ENCODE measurements at regions not wholly inside any gene's neighbourhood (a gene's known extent, or its start where the extent isn't known, plus 50 kb on each side); places are given as distances from the start of the nearest gene placed in this dataset.

- no peak for TF ChIP-seq ELF4 (IDR thresholded peaks at IDR 0.05)
- TF ChIP-seq SP1 (IDR thresholded peaks at IDR 0.05): no peak
- no peak for TF ChIP-seq ARNT (IDR thresholded peaks at IDR 0.05)
- no peak for TF ChIP-seq HDGF (IDR thresholded peaks at IDR 0.05; ENCODE audit: borderline replicate concordance)
- no peak for TF ChIP-seq LEF1 (IDR thresholded peaks at IDR 0.05; ENCODE audit: borderline replicate concordance)
- no peak for TF ChIP-seq TARDBP (IDR thresholded peaks at IDR 0.05)
- TF ChIP-seq, protein P1, sequence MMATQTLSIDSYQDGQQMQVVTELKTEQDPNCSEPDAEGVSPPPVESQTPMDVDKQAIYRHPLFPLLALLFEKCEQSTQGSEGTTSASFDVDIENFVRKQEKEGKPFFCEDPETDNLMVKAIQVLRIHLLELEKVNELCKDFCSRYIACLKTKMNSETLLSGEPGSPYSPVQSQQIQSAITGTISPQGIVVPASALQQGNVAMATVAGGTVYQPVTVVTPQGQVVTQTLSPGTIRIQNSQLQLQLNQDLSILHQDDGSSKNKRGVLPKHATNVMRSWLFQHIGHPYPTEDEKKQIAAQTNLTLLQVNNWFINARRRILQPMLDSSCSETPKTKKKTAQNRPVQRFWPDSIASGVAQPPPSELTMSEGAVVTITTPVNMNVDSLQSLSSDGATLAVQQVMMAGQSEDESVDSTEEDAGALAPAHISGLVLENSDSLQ (IDR thresholded peaks at IDR 0.05): no peak
- TF ChIP-seq BHLHE40 (IDR thresholded peaks at IDR 0.05; ENCODE audit: borderline replicate concordance): no peak
- TF ChIP-seq FOXK2 (IDR thresholded peaks at IDR 0.05): no peak
- no peak for TF ChIP-seq NFRKB (IDR thresholded peaks at IDR 0.05)
- no peak for TF ChIP-seq ZNF384 (IDR thresholded peaks at IDR 0.05)
Observed at GRCh38 chr5:17070647-17071046, 134.6 kb upstream of the MYO10 start.

Measured in HEK293T (cell line).